GM18505 (cell line): ENCODE measurements at regions not wholly inside any gene's neighbourhood (a gene's known extent, or its start where the extent isn't known, plus 50 kb on each side); places are given as distances from the start of the nearest gene placed in this dataset.

Experiments used
- ATAC-seq: cut with Tn5 transposase; IDR thresholded peaks from one replicate; pipeline ENCODE4 v1.9.1; 2021; ENCODE audit not compliant: unreplicated experiment
- POLR2A ChIP-seq: IDR thresholded peaks from 4 replicates; pipeline ENCODE4 v1.6.1; 2011; ENCODE audit warnings: borderline replicate concordance; ENCODE audit not compliant: insufficient read depth, insufficient read length; ENCODE audit errors: extremely low read depth

GRCh38 chr5:105767267-105767666, 1903.5 kb downstream of the EFNA5 start:
- no peak for ATAC-seq
- TF ChIP-seq POLR2A, result no peak

- TF ChIP-seq POLR2A, result no peak
- no peak for ATAC-seq
Measured at GRCh38 chr5:105762728-105763127, 1908.0 kb downstream of the EFNA5 start.

GRCh38 chr5:105754056-105754455, 1916.7 kb downstream of the EFNA5 start:
- TF ChIP-seq POLR2A, result no peak

GRCh38 chr5:105752801-105753200, 1917.9 kb downstream of the EFNA5 start:
- ATAC-seq, result no peak
- TF ChIP-seq POLR2A, result no peak

More at GRCh38 chr5:105754056-105754455, 1916.7 kb downstream of the EFNA5 start:
- ATAC-seq, result no peak

GRCh38 chr5:105751908-105752307, 1918.8 kb downstream of the EFNA5 start:
- no peak for TF ChIP-seq POLR2A
- ATAC-seq, result no peak

GRCh38 chr5:105745111-105745510, 1925.6 kb downstream of the EFNA5 start:
- ATAC-seq, result no peak
- no peak for TF ChIP-seq POLR2A

GRCh38 chr5:105740242-105740641, 1930.5 kb downstream of the EFNA5 start:
- no peak for TF ChIP-seq POLR2A
- no peak for ATAC-seq

- ATAC-seq, result no peak
- TF ChIP-seq POLR2A, result no peak
Measured at GRCh38 chr5:105739732-105740131, 1931.0 kb downstream of the EFNA5 start.

GRCh38 chr5:105735704-105736103, 1935.0 kb downstream of the EFNA5 start:
- no peak for TF ChIP-seq POLR2A
- no peak for ATAC-seq

- TF ChIP-seq POLR2A, result no peak
- no peak for ATAC-seq
Measured at GRCh38 chr5:105730982-105731381, 1939.8 kb downstream of the EFNA5 start.

GRCh38 chr5:105726093-105726492, 1944.6 kb downstream of the EFNA5 start:
- no peak for TF ChIP-seq POLR2A
- no peak for ATAC-seq

- no peak for ATAC-seq
- TF ChIP-seq POLR2A, result no peak
Measured at GRCh38 chr5:105708442-105708841, 1962.3 kb downstream of the EFNA5 start.

GRCh38 chr5:105702323-105702722, 1968.4 kb downstream of the EFNA5 start:
- no peak for TF ChIP-seq POLR2A
- ATAC-seq, result no peak

GRCh38 chr5:105696440-105696839, 1974.3 kb downstream of the EFNA5 start:
- ATAC-seq, result no peak
- TF ChIP-seq POLR2A, result no peak

- no peak for ATAC-seq
- no peak for TF ChIP-seq POLR2A
Measured at GRCh38 chr5:105695941-105696340, 1974.8 kb downstream of the EFNA5 start.
